Erythroblast (primary cell): ENCODE measurements at regions not wholly inside any gene's neighbourhood (a gene's known extent, or its start where the extent isn't known, plus 50 kb on each side); places are given as distances from the start of the nearest gene placed in this dataset.

Experiments
- GATA1 ChIP-seq: IDR thresholded peaks from 2 replicates; pipeline ENCODE4 v1.6.1; 2011; ENCODE audit warnings: low read depth, mild to moderate bottlenecking, control low read depth, low read length, moderate library complexity
- POLR2A ChIP-seq: IDR thresholded peaks from 2 replicates; pipeline ENCODE4 v1.6.1; 2011; ENCODE audit warnings: mild to moderate bottlenecking, low read length

GRCh38 chr10:61068471-61068870 is 124.5 kb upstream of the RHOBTB1 start:
- TF ChIP-seq POLR2A (no peak), GATA1 (no peak)
